ENCODE measurements at regions not wholly inside any gene's neighbourhood (a gene's known extent, or its start where the extent isn't known, plus 50 kb on each side); places are given as distances from the start of the nearest gene placed in this dataset.

GRCh38 chr6:156698239-156699016 is 78.8 kb upstream of the ARID1B start:
- Histone ChIP-seq H3K9me3 (no peaks in the 10 kb centered on the region), H3K36me3 (no peaks in the 10 kb centered on the region), H3K27ac (no peak overlapping the region), H3K27me3 (no peaks in the 10 kb centered on the region), H3K4me3 (no peak overlapping the region), H3K4me1 (no peaks in the 10 kb centered on the region)
- DNase-seq (ENCODE audit: low spot score in 2 of 2) = no peak
- no peak for TF ChIP-seq POLR2A (IDR thresholded peaks at IDR 0.05)
- TF ChIP-seq EP300 (IDR thresholded peaks at IDR 0.05) = no peak
- TF ChIP-seq POLR2AphosphoS5 (IDR thresholded peaks at IDR 0.05) = no peak
- TF ChIP-seq CTCF (IDR thresholded peaks at IDR 0.05) = no peak
- WGBS = 88% methylated on average over 9 of the region's 9 CpGs

- Histone ChIP-seq H3K27ac (no peak overlapping the region), H3K4me1 (no peaks in the 10 kb centered on the region), H3K9me3 (no peaks in the 10 kb centered on the region), H3K27me3 (no peaks in the 10 kb centered on the region), H3K36me3 (no peaks in the 10 kb centered on the region), H3K4me3 (no peak overlapping the region)
- DNase-seq (ENCODE audit: low spot score in 2 of 2) = no peak
- no peak for TF ChIP-seq CTCF (IDR thresholded peaks at IDR 0.05)
- no peak for TF ChIP-seq EP300 (IDR thresholded peaks at IDR 0.05)
- no peak for TF ChIP-seq POLR2A (IDR thresholded peaks at IDR 0.05)
- no peak for TF ChIP-seq POLR2AphosphoS5 (IDR thresholded peaks at IDR 0.05)
- 67% methylated on average over 5 of the region's 5 CpGs for WGBS
These were observed 79.8 kb upstream of the ARID1B start for GRCh38 chr6:156697225-156697830.

GRCh38 chr6:156695742-156696141 is 81.4 kb upstream of the ARID1B start:
- no peaks in the 10 kb centered on the region for H3K27me3 ChIP-seq
- no peak for DNase-seq (ENCODE audit: low spot score in 2 of 2)
- no peak overlapping the region for H3K4me3 ChIP-seq
- no peak overlapping the region for H3K27ac ChIP-seq
- H3K4me1 ChIP-seq = no peaks in the 10 kb centered on the region
- H3K36me3 ChIP-seq = no peaks in the 10 kb centered on the region
- no peaks in the 10 kb centered on the region for H3K9me3 ChIP-seq
- 83% methylated on average over 6 of the region's 6 CpGs for WGBS
- TF ChIP-seq CTCF (IDR thresholded peaks at IDR 0.05) = no peak
- TF ChIP-seq EP300 (IDR thresholded peaks at IDR 0.05) = no peak
- TF ChIP-seq POLR2AphosphoS5 (IDR thresholded peaks at IDR 0.05) = no peak
- TF ChIP-seq POLR2A (IDR thresholded peaks at IDR 0.05) = no peak

- H3K9me3 ChIP-seq = no peaks in the 10 kb centered on the region
- no peak for TF ChIP-seq EP300 (IDR thresholded peaks at IDR 0.05)
- TF ChIP-seq POLR2AphosphoS5 (IDR thresholded peaks at IDR 0.05) = no peak
- TF ChIP-seq CTCF (IDR thresholded peaks at IDR 0.05) = no peak
- TF ChIP-seq POLR2A (IDR thresholded peaks at IDR 0.05) = no peak
- no peaks in the 10 kb centered on the region for H3K27me3 ChIP-seq
- H3K4me1 ChIP-seq = no peaks in the 10 kb centered on the region
- 92% methylated on average over 2 of the region's 2 CpGs for WGBS
- no peak for DNase-seq (ENCODE audit: low spot score in 2 of 2)
- no peak overlapping the region for H3K4me3 ChIP-seq
- no peaks in the 10 kb centered on the region for H3K36me3 ChIP-seq
- H3K27ac ChIP-seq = no peak overlapping the region
These were observed 82.5 kb upstream of the ARID1B start for GRCh38 chr6:156694679-156695078.

GRCh38 chr6:156691018-156691417 is 86.2 kb upstream of the ARID1B start:
- no peak overlapping the region for H3K4me3 ChIP-seq
- no peaks in the 10 kb centered on the region for H3K36me3 ChIP-seq
- H3K27ac ChIP-seq = no peak overlapping the region
- TF ChIP-seq POLR2AphosphoS5 (IDR thresholded peaks at IDR 0.05) = no peak
- TF ChIP-seq CTCF (IDR thresholded peaks at IDR 0.05) = no peak
- TF ChIP-seq EP300 (IDR thresholded peaks at IDR 0.05) = no peak
- no peak for TF ChIP-seq POLR2A (IDR thresholded peaks at IDR 0.05)
- H3K27me3 ChIP-seq = no peaks in the 10 kb centered on the region
- DNase-seq (ENCODE audit: low spot score in 2 of 2) = no peak
- 86% methylated on average over 4 of the region's 4 CpGs for WGBS
- H3K4me1 ChIP-seq = peaks cover 12% of the 10 kb centered on the region
- H3K9me3 ChIP-seq = no peaks in the 10 kb centered on the region

Data from suprapubic skin (tissue), 4 donors.